ENCODE measurements at regions not wholly inside any gene's neighbourhood (a gene's known extent, or its start where the extent isn't known, plus 50 kb on each side); places are given as distances from the start of the nearest gene placed in this dataset.
"Not testable (repeated sequence)": the region's sequence is repeated elsewhere in the genome, so short reads cannot be mapped to it uniquely, and the experiment has no call there.

DNA sequence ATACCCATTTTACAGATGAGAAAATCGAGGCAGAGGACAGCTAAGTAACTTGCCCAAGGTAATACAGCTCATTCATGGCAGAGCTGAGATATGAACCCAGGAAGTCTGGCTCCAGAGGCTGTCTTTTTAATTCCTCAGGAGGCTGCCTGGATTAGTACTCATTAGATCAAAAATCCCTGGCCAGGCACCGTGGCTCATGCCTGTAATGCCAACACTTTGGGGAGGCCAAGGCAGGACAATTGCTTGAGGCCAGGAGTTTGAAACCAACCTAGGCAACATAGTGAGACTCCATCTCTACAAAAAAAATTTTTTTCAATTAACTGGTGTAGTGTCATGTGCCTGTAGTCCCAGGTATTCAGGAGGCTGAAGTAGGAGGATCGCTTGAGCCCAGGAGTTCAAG is 291.4 kb downstream of the GOLGA6L6 start:
- H4K20me1 ChIP-seq (ENCODE audit: insufficient read depth); H3K27me3 ChIP-seq (ENCODE audit: insufficient read depth, low read length); intact Hi-C loops (cut with micrococcal nuclease); CTCF ChIA-PET; H3K4me2 ChIP-seq (ENCODE audit: low read length); H3K4me1 ChIP-seq (ENCODE audit: control insufficient read depth in 1 of 2, insufficient read depth in 2 of 2, low read length in 2 of 2); H3K36me3 ChIP-seq (ENCODE audit: control insufficient read depth in 1 of 2, insufficient read depth in 2 of 2, low read length in 2 of 2); BruUV-seq (replicated peaks); ATAC-seq; H3K4me3 ChIP-seq (replicated peaks in 1 of 2; ENCODE audit: low read depth in 1 of 2, low read length in 2 of 2); DNase-seq (ENCODE audit: low read depth, low spot score); H2AFZ ChIP-seq (ENCODE audit: low read depth, low read length, poor library complexity, severe bottlenecking); POLR2A ChIA-PET; H3K79me2 ChIP-seq (ENCODE audit: insufficient read depth, low read length); RAD21 ChIA-PET (ENCODE audit: low non-redundant PET in 1 of 2, low total read pairs in 2 of 2, uncharacterized antibody in 2 of 2, unreplicated experiment in 2 of 2); H3K9ac ChIP-seq (ENCODE audit: low read length); H3K27ac ChIP-seq (ENCODE audit: low read depth, low read length); H3K9me2 ChIP-seq (ENCODE audit: insufficient read depth): not testable (repeated sequence)
- peaks cover 3 to 26% of the 10 kb centered on the region in 2 experiments; a peak in 2 of 4 replicates for H3K9me3 ChIP-seq (ENCODE audit: control insufficient read depth in 1 of 2, insufficient read depth in 1 of 2, low read depth in 1 of 2, low read length in 2 of 2)

DNA sequence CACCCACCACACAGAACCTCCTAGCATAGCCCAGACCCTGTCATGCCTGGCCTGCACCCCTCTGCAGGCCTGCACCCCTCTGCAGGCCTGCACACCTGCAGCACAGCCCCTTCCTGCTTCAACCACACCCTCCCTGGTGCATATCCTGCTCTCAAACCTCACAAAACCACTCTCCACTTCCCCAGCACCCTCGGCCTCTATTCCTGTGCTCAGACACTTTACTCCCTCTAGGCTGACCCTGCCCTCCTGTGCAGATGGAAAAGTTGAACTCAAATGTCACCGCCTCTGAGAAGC is 292.0 kb downstream of the GOLGA6L6 start:
- H3K27ac ChIP-seq (ENCODE audit: low read depth, low read length); H4K20me1 ChIP-seq (ENCODE audit: insufficient read depth); RAD21 ChIA-PET (ENCODE audit: low non-redundant PET in 1 of 2, low total read pairs in 2 of 2, uncharacterized antibody in 2 of 2, unreplicated experiment in 2 of 2); DNase-seq (ENCODE audit: low read depth, low spot score); BruUV-seq (replicated peaks); intact Hi-C loops (cut with micrococcal nuclease); H2AFZ ChIP-seq (ENCODE audit: low read depth, low read length, poor library complexity, severe bottlenecking); H3K36me3 ChIP-seq (ENCODE audit: control insufficient read depth in 1 of 2, insufficient read depth in 2 of 2, low read length in 2 of 2); CTCF ChIA-PET; ATAC-seq; H3K4me1 ChIP-seq (ENCODE audit: control insufficient read depth in 1 of 2, insufficient read depth in 2 of 2, low read length in 2 of 2); H3K79me2 ChIP-seq (ENCODE audit: insufficient read depth, low read length); H3K27me3 ChIP-seq (ENCODE audit: insufficient read depth, low read length); H3K4me2 ChIP-seq (ENCODE audit: low read length); H3K9me2 ChIP-seq (ENCODE audit: insufficient read depth); H3K4me3 ChIP-seq (replicated peaks in 1 of 2; ENCODE audit: low read depth in 1 of 2, low read length in 2 of 2); POLR2A ChIA-PET; H3K9ac ChIP-seq (ENCODE audit: low read length): not testable (repeated sequence)
- peaks cover 3 to 26% of the 10 kb centered on the region in 2 experiments; a peak in 2 of 4 replicates for H3K9me3 ChIP-seq (ENCODE audit: control insufficient read depth in 1 of 2, insufficient read depth in 1 of 2, low read depth in 1 of 2, low read length in 2 of 2)

GRCh38 chr15:20248434-20248833 is 293.2 kb downstream of the GOLGA6L6 start:
- CTCF ChIA-PET; H3K9me2 ChIP-seq (ENCODE audit: insufficient read depth); BruUV-seq (replicated peaks); H3K4me3 ChIP-seq (replicated peaks in 1 of 2; ENCODE audit: low read depth in 1 of 2, low read length in 2 of 2); H3K79me2 ChIP-seq (ENCODE audit: insufficient read depth, low read length); intact Hi-C loops (cut with micrococcal nuclease); RAD21 ChIA-PET (ENCODE audit: low non-redundant PET in 1 of 2, low total read pairs in 2 of 2, uncharacterized antibody in 2 of 2, unreplicated experiment in 2 of 2); DNase-seq (ENCODE audit: low read depth, low spot score); H3K27me3 ChIP-seq (ENCODE audit: insufficient read depth, low read length); POLR2A ChIA-PET; H3K9ac ChIP-seq (ENCODE audit: low read length); H4K20me1 ChIP-seq (ENCODE audit: insufficient read depth); H3K27ac ChIP-seq (ENCODE audit: low read depth, low read length); H2AFZ ChIP-seq (ENCODE audit: low read depth, low read length, poor library complexity, severe bottlenecking); ATAC-seq; H3K4me1 ChIP-seq (ENCODE audit: control insufficient read depth in 1 of 2, insufficient read depth in 2 of 2, low read length in 2 of 2); H3K36me3 ChIP-seq (ENCODE audit: control insufficient read depth in 1 of 2, insufficient read depth in 2 of 2, low read length in 2 of 2); H3K4me2 ChIP-seq (ENCODE audit: low read length): not testable (repeated sequence)
- peaks cover 3 to 30% of the 10 kb centered on the region in 2 experiments; a peak in 2 of 4 replicates for H3K9me3 ChIP-seq (ENCODE audit: control insufficient read depth in 1 of 2, insufficient read depth in 1 of 2, low read depth in 1 of 2, low read length in 2 of 2)

DNA sequence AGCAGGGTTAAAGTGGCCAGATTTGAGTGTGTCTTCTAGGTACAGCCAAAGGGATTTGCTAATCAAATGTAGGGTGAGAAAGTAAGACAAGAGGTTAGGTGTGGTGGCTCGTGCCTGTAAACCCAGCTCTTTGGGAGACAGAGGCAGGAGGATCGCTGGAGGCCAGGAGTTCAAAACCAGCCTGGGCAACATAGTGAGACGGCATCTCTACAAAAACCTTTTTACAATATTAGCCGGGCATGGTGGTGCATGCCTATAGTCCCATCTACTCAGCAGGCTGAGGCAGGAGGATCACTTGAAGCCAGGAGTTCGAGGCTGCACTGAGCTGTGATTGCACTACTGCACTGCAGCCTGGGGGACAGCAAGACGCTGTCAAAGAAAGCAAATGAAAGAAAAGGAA is 294.5 kb downstream of the GOLGA6L6 start:
- RAD21 ChIA-PET (ENCODE audit: low non-redundant PET in 1 of 2, low total read pairs in 2 of 2, uncharacterized antibody in 2 of 2, unreplicated experiment in 2 of 2); H3K9ac ChIP-seq (ENCODE audit: low read length); H3K9me2 ChIP-seq (ENCODE audit: insufficient read depth); H3K27ac ChIP-seq (ENCODE audit: low read depth, low read length); H3K79me2 ChIP-seq (ENCODE audit: insufficient read depth, low read length); BruUV-seq (replicated peaks); H3K4me1 ChIP-seq (ENCODE audit: control insufficient read depth in 1 of 2, insufficient read depth in 2 of 2, low read length in 2 of 2); CTCF ChIA-PET; H3K36me3 ChIP-seq (ENCODE audit: control insufficient read depth in 1 of 2, insufficient read depth in 2 of 2, low read length in 2 of 2); ATAC-seq; H3K27me3 ChIP-seq (ENCODE audit: insufficient read depth, low read length); POLR2A ChIA-PET; intact Hi-C loops (cut with micrococcal nuclease); H3K4me2 ChIP-seq (ENCODE audit: low read length); H4K20me1 ChIP-seq (ENCODE audit: insufficient read depth); DNase-seq (ENCODE audit: low read depth, low spot score); H3K4me3 ChIP-seq (replicated peaks in 1 of 2; ENCODE audit: low read depth in 1 of 2, low read length in 2 of 2); H2AFZ ChIP-seq (ENCODE audit: low read depth, low read length, poor library complexity, severe bottlenecking): not testable (repeated sequence)
- peaks cover 3 to 24% of the 10 kb centered on the region in 2 experiments; a peak in 2 of 4 replicates for H3K9me3 ChIP-seq (ENCODE audit: control insufficient read depth in 1 of 2, insufficient read depth in 1 of 2, low read depth in 1 of 2, low read length in 2 of 2)

DNA sequence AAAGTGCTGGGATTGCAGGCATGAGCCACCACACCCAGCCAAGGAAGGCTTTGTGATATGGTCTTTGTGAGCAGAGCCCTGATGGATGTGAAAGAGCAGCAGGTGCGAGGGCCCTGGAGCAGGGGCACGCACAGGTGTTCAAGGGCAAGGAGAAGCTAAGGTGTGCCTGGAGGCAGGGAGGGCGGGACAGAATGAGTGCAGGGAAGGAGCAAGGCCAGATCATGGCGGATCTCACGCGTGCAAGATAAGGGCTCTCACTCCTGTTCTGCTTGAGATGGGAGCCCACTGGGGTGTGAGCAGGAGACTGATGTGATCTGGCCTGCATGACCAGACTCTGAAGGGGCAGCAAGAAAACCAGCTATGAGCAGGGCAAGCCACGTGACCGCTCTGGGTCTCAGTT is 295.0 kb downstream of the GOLGA6L6 start:
- RAD21 ChIA-PET (ENCODE audit: low non-redundant PET in 1 of 2, low total read pairs in 2 of 2, uncharacterized antibody in 2 of 2, unreplicated experiment in 2 of 2); H3K79me2 ChIP-seq (ENCODE audit: insufficient read depth, low read length); H3K9ac ChIP-seq (ENCODE audit: low read length); BruUV-seq (replicated peaks); H3K4me2 ChIP-seq (ENCODE audit: low read length); H3K36me3 ChIP-seq (ENCODE audit: control insufficient read depth in 1 of 2, insufficient read depth in 2 of 2, low read length in 2 of 2); H3K4me1 ChIP-seq (ENCODE audit: control insufficient read depth in 1 of 2, insufficient read depth in 2 of 2, low read length in 2 of 2); H3K9me2 ChIP-seq (ENCODE audit: insufficient read depth); H2AFZ ChIP-seq (ENCODE audit: low read depth, low read length, poor library complexity, severe bottlenecking); POLR2A ChIA-PET; intact Hi-C loops (cut with micrococcal nuclease); CTCF ChIA-PET; H3K4me3 ChIP-seq (replicated peaks in 1 of 2; ENCODE audit: low read depth in 1 of 2, low read length in 2 of 2); DNase-seq (ENCODE audit: low read depth, low spot score); H4K20me1 ChIP-seq (ENCODE audit: insufficient read depth); H3K27me3 ChIP-seq (ENCODE audit: insufficient read depth, low read length); ATAC-seq; H3K27ac ChIP-seq (ENCODE audit: low read depth, low read length): not testable (repeated sequence)
- H3K9me3 ChIP-seq (ENCODE audit: control insufficient read depth in 1 of 2, insufficient read depth in 1 of 2, low read depth in 1 of 2, low read length in 2 of 2): peaks cover 3 to 19% of the 10 kb centered on the region in 2 experiments; a peak in 2 of 4 replicates

Measured in HCT116 (cell line).